Aorta (tissue), 5 donors: ENCODE measurements at regions not wholly inside any gene's neighbourhood (a gene's known extent, or its start where the extent isn't known, plus 50 kb on each side); places are given as distances from the start of the nearest gene placed in this dataset.
"Not testable (repeated sequence)": the region's sequence is repeated elsewhere in the genome, so short reads cannot be mapped to it uniquely, and the experiment has no call there.

Experiments
- ATAC-seq: fragments of 200-7000 bp; cut with Tn5 transposase; one replicate; pipeline ENCODE4 v1.9.1; 2022; ENCODE audit warnings: moderate library complexity; ENCODE audit not compliant: low FRiP score
- DNase-seq, 2 donors: peaks; one replicate each; pipeline ENCODE4 v3.0.0-alpha.2; 2020
- H3K27ac ChIP-seq, 2 donors: one replicate each; pipeline ENCODE4 v1.5.1; 2013; ENCODE audit warnings: low read length in 2 of 2, mild to moderate bottlenecking in 2 of 2, moderate library complexity in 2 of 2, control low read depth in 1 of 2, inconsistent platforms in 1 of 2, low read depth in 1 of 2
- H3K27me3 ChIP-seq, 2 donors: one replicate each; pipeline ENCODE4 v1.6.1; 2013; ENCODE audit warnings: control low read depth in 1 of 2, low read length in 1 of 2, mild to moderate bottlenecking in 1 of 2, moderate library complexity in 1 of 2; ENCODE audit not compliant: insufficient read depth in 2 of 2, control insufficient read depth in 1 of 2
- H3K36me3 ChIP-seq, 2 donors: one replicate each; pipeline ENCODE4 v1.6.1; 2013; ENCODE audit warnings: control low read depth in 1 of 2, low read length in 1 of 2, mild to moderate bottlenecking in 1 of 2; ENCODE audit not compliant: insufficient read depth in 2 of 2, control insufficient read depth in 1 of 2
- H3K4me1 ChIP-seq, 2 donors: one replicate each; pipeline ENCODE4 v1.6.1; 2013; ENCODE audit warnings: low read length in 2 of 2, control low read depth in 1 of 2, mild to moderate bottlenecking in 1 of 2, moderate library complexity in 1 of 2; ENCODE audit not compliant: insufficient read depth in 2 of 2, control insufficient read depth in 1 of 2
- H3K4me3 ChIP-seq, 2 donors: one replicate each; pipeline ENCODE4 v1.5.1; 2013; ENCODE audit warnings: low read length in 2 of 2, control low read depth in 1 of 2, mild to moderate bottlenecking in 1 of 2
- H3K9me3 ChIP-seq: one replicate; pipeline ENCODE4 v1.6.1; 2013; ENCODE audit warnings: mild to moderate bottlenecking, low read length; ENCODE audit not compliant: control insufficient read depth
- WGBS, 2 donors: extraction: QIAGEN DNeasy Blood & Tissue Kit; methylation state at CpG; one replicate each; pipeline ENCODE4 v1.1.7; 2013; 5-methylcytosine and 5-hydroxymethylcytosine counted together
- intact Hi-C, 2 donors: fragments of 100-400 bp; cut with DNase I; formaldehyde crosslinking; loops; one replicate each; pipeline versions ENCODE4 v1.14.2 to v1.15.0; 2022
- donor health status: healthy with polysubstance abuse.
- donor health status: Bipolar disorder and iron deficiency.
- donor health status: DM: no; HTN: no; CAD: no.
- donor health status: DM: no; HTN: no; CAD: no.
- donor health status: DM: yes; HTN: yes; CAD: no.

- not testable (repeated sequence) for H3K4me1 ChIP-seq, H3K4me3 ChIP-seq, ATAC-seq, H3K27me3 ChIP-seq, H3K27ac ChIP-seq, H3K36me3 ChIP-seq, DNase-seq, H3K9me3 ChIP-seq
- intact Hi-C loops: loop anchor here (2.0 to 10.0 kb wide), 2 partner anchors 257 to 1053 kb away; no protein-coding TSS in a partner anchor
These were observed 62.5 kb upstream of the MOCS2 start for GRCh38 chr5:53172073-53172472.

- Histone ChIP-seq H3K4me1 (no peaks in the 10 kb centered on the region), H3K27me3 (no peaks in the 10 kb centered on the region), H3K36me3 (no peaks in the 10 kb centered on the region), H3K27ac (no peak overlapping the region), H3K4me3 (no peak overlapping the region), H3K9me3 (no peaks in the 10 kb centered on the region)
- intact Hi-C loops: loop anchor here (2.0 to 10.0 kb wide), 2 partner anchors 256 to 1052 kb away; no protein-coding TSS in a partner anchor
- ATAC-seq (no peak), DNase-seq (no peak)
- WGBS, 2 donors: 96 to 97% methylated on average over 5 of the region's 5 CpGs
These were observed 63.1 kb upstream of the MOCS2 start for GRCh38 chr5:53172630-53173029.

- Histone ChIP-seq H3K4me3 (no peak overlapping the region), H3K9me3 (no peaks in the 10 kb centered on the region), H3K27ac (no peak overlapping the region), H3K36me3 (no peaks in the 10 kb centered on the region), H3K4me1 (no peaks in the 10 kb centered on the region), H3K27me3 (no peaks in the 10 kb centered on the region)
- ATAC-seq (no peak), DNase-seq (no peak)
- intact Hi-C loops: loop anchor here (2.0 to 10.0 kb wide), 2 partner anchors 256 to 1052 kb away; no protein-coding TSS in a partner anchor
- WGBS, 2 donors: 87 to 88% methylated on average over 8 of the region's 8 CpGs
These were observed 63.5 kb upstream of the MOCS2 start for GRCh38 chr5:53173083-53173482.

- Histone ChIP-seq H3K4me1 (no peaks in the 10 kb centered on the region), H3K4me3 (no peak overlapping the region), H3K27ac (no peak overlapping the region), H3K9me3 (no peaks in the 10 kb centered on the region), H3K27me3 (no peaks in the 10 kb centered on the region), H3K36me3 (no peaks in the 10 kb centered on the region)
- intact Hi-C loops: loop anchor here (10.0 kb wide), 1 partner anchor 1046 kb away; no protein-coding TSS in a partner anchor
- WGBS, 2 donors: 50 to 61% methylated on average over 4 of the region's 4 CpGs
- DNase-seq (no peak), ATAC-seq (no peak)
These were observed 69.3 kb upstream of the MOCS2 start for GRCh38 chr5:53178830-53179229.

GRCh38 chr5:53179691-53180090 lies 70.1 kb upstream of the MOCS2 start:
- DNase-seq (no peak), ATAC-seq (no peak)
- no peaks in the 10 kb centered on the region for H3K36me3 ChIP-seq
- no peaks in the 10 kb centered on the region for H3K4me1 ChIP-seq
- H3K9me3 ChIP-seq: no peaks in the 10 kb centered on the region
- H3K27me3 ChIP-seq: no peaks in the 10 kb centered on the region
- intact Hi-C loops: loop anchor here (10.0 kb wide), 1 partner anchor 1045 kb away; no protein-coding TSS in a partner anchor
- WGBS, 2 donors: 77 to 86% methylated on average over 4 of the region's 4 CpGs
- no peak overlapping the region for H3K4me3 ChIP-seq
- H3K27ac ChIP-seq: no peak overlapping the region

GRCh38 chr5:53180538-53180937 lies 71.0 kb upstream of the MOCS2 start:
- H3K4me3 ChIP-seq: no peak overlapping the region
- H3K27me3 ChIP-seq: no peaks in the 10 kb centered on the region
- H3K4me1 ChIP-seq: no peaks in the 10 kb centered on the region
- no peaks in the 10 kb centered on the region for H3K9me3 ChIP-seq
- 92% methylated on average over 5 of the region's 5 CpGs for WGBS, 2 donors
- ATAC-seq (no peak), DNase-seq (no peak)
- H3K36me3 ChIP-seq: no peaks in the 10 kb centered on the region
- intact Hi-C loops: no loop called here
- H3K27ac ChIP-seq: no peak overlapping the region

- no peak for DNase-seq
- ATAC-seq: no peak
- Histone ChIP-seq H3K27me3 (no peaks in the 10 kb centered on the region), H3K9me3 (no peaks in the 10 kb centered on the region), H3K36me3 (no peaks in the 10 kb centered on the region), H3K27ac (no peak overlapping the region), H3K4me1 (no peaks in the 10 kb centered on the region), H3K4me3 (no peak overlapping the region)
- intact Hi-C loops: no loop called here
- 74 to 82% methylated on average over 1 of the region's 1 CpG for WGBS, 2 donors
These were observed 71.4 kb upstream of the MOCS2 start for GRCh38 chr5:53180991-53181390.

GRCh38 chr5:53183880-53184279 lies 74.3 kb upstream of the MOCS2 start:
- ATAC-seq: no peak
- no peaks in the 10 kb centered on the region for H3K27me3 ChIP-seq
- intact Hi-C loops: no loop called here

GRCh38 chr5:53191548-53192165 lies 82.1 kb upstream of the MOCS2 start:
- Histone ChIP-seq H3K9me3 (peaks cover 4% of the 10 kb centered on the region), H3K4me3 (no peak overlapping the region), H3K36me3 (no peaks in the 10 kb centered on the region), H3K4me1 (no peaks in the 10 kb centered on the region), H3K27ac (no peak overlapping the region), H3K27me3 (no peaks in the 10 kb centered on the region)
- intact Hi-C loops: no loop called here
- 52 to 53% methylated on average over 4 of the region's 4 CpGs for WGBS, 2 donors
- no peak for ATAC-seq
- DNase-seq: no peak

More at GRCh38 chr5:53183880-53184279, 74.3 kb upstream of the MOCS2 start:
- 85 to 93% methylated on average over 2 of the region's 2 CpGs for WGBS, 2 donors
- no peaks in the 10 kb centered on the region for H3K4me1 ChIP-seq
- no peaks in the 10 kb centered on the region for H3K9me3 ChIP-seq
- H3K36me3 ChIP-seq: no peaks in the 10 kb centered on the region
- H3K27ac ChIP-seq: no peak overlapping the region
- no peak for DNase-seq
- no peak overlapping the region for H3K4me3 ChIP-seq
